ENCODE measurements at regions not wholly inside any gene's neighbourhood (a gene's known extent, or its start where the extent isn't known, plus 50 kb on each side); places are given as distances from the start of the nearest gene placed in this dataset.

DNA sequence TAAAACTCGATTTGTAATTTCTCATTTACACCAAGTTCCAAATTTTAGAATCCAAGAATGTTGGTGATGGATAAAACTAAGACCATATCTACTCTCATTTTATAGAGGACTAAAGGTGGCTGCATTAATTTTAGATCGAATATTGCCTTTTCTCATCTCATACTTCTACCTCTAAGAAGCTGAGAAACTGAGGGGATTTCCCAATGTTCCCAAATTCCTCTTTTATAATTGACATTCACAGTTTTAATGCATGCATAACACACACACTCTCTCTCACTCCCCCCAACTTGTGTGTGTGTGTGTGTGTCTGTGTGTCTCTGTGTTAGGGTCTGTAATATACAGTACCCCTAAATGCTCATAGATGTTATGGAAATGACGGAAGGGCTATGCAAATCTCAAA is 328.8 kb upstream of the SLC14A2 start:
- TF ChIP-seq, protein P1, sequence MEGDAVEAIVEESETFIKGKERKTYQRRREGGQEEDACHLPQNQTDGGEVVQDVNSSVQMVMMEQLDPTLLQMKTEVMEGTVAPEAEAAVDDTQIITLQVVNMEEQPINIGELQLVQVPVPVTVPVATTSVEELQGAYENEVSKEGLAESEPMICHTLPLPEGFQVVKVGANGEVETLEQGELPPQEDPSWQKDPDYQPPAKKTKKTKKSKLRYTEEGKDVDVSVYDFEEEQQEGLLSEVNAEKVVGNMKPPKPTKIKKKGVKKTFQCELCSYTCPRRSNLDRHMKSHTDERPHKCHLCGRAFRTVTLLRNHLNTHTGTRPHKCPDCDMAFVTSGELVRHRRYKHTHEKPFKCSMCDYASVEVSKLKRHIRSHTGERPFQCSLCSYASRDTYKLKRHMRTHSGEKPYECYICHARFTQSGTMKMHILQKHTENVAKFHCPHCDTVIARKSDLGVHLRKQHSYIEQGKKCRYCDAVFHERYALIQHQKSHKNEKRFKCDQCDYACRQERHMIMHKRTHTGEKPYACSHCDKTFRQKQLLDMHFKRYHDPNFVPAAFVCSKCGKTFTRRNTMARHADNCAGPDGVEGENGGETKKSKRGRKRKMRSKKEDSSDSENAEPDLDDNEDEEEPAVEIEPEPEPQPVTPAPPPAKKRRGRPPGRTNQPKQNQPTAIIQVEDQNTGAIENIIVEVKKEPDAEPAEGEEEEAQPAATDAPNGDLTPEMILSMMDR (conservative IDR thresholded peaks at IDR 0.05) = no peak
- TF ChIP-seq ZFX (IDR thresholded peaks at IDR 0.05) = no peak

Data from C4-2B (cell line).